PC-3 (cell line): ENCODE measurements at regions not wholly inside any gene's neighbourhood (a gene's known extent, or its start where the extent isn't known, plus 50 kb on each side); places are given as distances from the start of the nearest gene placed in this dataset.

Source experiments
- EZH2 ChIP-seq: fragments of 300-600 bp; sonication (generic); IDR thresholded peaks from one replicate; pipeline ENCODE4 v1.6.1; 2017; ENCODE audit warnings: antibody characterized with exemption, mild to moderate bottlenecking, low read length; ENCODE audit not compliant: unreplicated experiment
- EZH2phosphoT487 ChIP-seq: fragments of 300-600 bp; sonication (generic); IDR thresholded peaks from 2 replicates; pipeline ENCODE4 v1.6.1; 2018; ENCODE audit warnings: mild to moderate bottlenecking, antibody characterized with exemption, low read length, borderline replicate concordance
- TF ChIP-seq, protein P1 (sequence below): fragments of 300-600 bp; sonication (generic); conservative IDR thresholded peaks from 2 replicates; pipeline ENCODE4 v1.5.1; 2017; ENCODE audit warnings: antibody characterized with exemption, low read depth, mild to moderate bottlenecking, low read length

- TF ChIP-seq, protein P1, sequence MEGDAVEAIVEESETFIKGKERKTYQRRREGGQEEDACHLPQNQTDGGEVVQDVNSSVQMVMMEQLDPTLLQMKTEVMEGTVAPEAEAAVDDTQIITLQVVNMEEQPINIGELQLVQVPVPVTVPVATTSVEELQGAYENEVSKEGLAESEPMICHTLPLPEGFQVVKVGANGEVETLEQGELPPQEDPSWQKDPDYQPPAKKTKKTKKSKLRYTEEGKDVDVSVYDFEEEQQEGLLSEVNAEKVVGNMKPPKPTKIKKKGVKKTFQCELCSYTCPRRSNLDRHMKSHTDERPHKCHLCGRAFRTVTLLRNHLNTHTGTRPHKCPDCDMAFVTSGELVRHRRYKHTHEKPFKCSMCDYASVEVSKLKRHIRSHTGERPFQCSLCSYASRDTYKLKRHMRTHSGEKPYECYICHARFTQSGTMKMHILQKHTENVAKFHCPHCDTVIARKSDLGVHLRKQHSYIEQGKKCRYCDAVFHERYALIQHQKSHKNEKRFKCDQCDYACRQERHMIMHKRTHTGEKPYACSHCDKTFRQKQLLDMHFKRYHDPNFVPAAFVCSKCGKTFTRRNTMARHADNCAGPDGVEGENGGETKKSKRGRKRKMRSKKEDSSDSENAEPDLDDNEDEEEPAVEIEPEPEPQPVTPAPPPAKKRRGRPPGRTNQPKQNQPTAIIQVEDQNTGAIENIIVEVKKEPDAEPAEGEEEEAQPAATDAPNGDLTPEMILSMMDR: no peak
- TF ChIP-seq EZH2 (no peak), EZH2phosphoT487 (no peak)
Observed at GRCh38 chr14:38350102-38350501, 94.2 kb upstream of the CLEC14A start.
